OCI-LY7 (cell line): ENCODE measurements at regions not wholly inside any gene's neighbourhood (a gene's known extent, or its start where the extent isn't known, plus 50 kb on each side); places are given as distances from the start of the nearest gene placed in this dataset.

Source experiments
- CTCF ChIP-seq: fragments of 200-600 bp; sonication (generic); conservative IDR thresholded peaks from 2 replicates; pipeline ENCODE4 v1.5.1; 2014; ENCODE audit warnings: mild to moderate bottlenecking, antibody characterized with exemption, low read length, moderate library complexity, mixed read lengths
- EZH2phosphoT487 ChIP-seq: fragments of 200-600 bp; sonication (generic); IDR thresholded peaks from 2 replicates; pipeline ENCODE4 v1.6.1; 2018; ENCODE audit warnings: low read depth, borderline replicate concordance, mild to moderate bottlenecking, mixed run types, antibody characterized with exemption, low read length, moderate library complexity, mixed read lengths

DNA sequence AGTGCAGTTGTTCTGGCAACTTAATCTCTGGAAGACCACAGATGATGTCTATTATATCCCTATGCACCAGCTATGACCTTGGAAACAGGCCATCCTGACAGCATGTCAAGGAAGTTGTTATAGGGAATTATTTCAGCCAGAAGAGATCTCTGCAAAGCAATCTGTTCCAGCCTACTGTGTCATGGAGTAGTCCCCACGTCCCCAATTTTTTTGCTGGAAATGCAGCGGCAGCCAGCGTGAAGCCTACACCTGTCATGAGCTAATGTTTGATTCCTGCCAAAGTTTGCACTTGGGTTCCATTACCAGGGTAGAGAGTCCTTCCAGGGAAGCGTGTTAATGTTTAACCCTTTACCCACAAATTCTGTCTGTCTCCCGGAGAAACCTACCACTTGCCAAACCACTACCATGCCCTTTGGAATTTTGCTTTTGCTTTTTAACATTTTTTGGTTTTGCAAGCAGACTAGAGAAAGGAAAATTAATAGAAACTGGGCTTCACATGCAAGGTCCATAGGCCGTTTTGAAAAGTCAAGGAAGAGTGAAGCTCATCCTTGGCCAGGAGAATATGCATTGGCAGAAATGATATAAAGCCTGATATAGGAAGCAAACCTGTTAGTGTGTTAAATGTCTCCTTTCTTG, 174.9 kb upstream of the SPRY4 start:
- no peak for TF ChIP-seq CTCF
- no peak for TF ChIP-seq EZH2phosphoT487
